Astrocyte (in vitro differentiated cells and primary cell): ENCODE measurements at regions not wholly inside any gene's neighbourhood (a gene's known extent, or its start where the extent isn't known, plus 50 kb on each side); places are given as distances from the start of the nearest gene placed in this dataset.

ENCODE experiments used
- CTCF ChIP-seq: IDR thresholded peaks from 2 replicates; pipeline ENCODE4 v1.5.1; 2011; ENCODE audit warnings: low read depth, mild to moderate bottlenecking, inconsistent platforms, low read length, moderate library complexity; ENCODE audit not compliant: insufficient read depth
- EZH2 ChIP-seq: IDR thresholded peaks from 2 replicates; pipeline ENCODE4 v1.6.1; 2012; ENCODE audit warnings: mild to moderate bottlenecking, low read length, inconsistent platforms; ENCODE audit not compliant: insufficient read depth

DNA sequence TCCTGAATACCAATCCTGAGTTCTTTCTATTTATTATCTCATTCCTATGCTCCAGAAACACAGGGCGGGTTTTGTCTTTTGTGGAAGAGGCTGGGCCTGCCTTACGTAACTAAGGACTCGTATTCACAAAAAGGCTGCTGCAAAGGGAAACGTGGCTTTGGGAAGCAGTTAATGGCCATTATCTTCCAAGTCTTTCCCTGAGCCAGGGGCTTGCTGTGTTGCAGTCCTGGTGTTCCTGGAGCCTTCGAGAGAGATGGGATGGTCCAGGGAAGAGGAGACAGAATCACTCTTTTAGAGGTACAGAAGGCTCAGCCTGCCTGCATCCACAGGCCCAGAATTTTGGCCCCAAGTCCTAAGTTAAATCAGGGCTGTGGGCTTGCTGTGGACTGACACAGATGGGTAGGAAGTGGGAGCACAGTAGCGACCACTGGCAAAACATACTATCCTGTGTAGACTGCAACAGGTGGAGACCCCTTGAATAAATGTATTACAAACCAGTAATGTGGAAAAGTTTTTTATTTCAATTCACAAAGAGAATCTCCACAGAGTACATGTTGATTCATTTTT lies 139.4 kb upstream of the ST6GAL2 start:
- TF ChIP-seq CTCF (no peak), EZH2 (no peak)
